DND-41 (cell line): ENCODE measurements at regions not wholly inside any gene's neighbourhood (a gene's known extent, or its start where the extent isn't known, plus 50 kb on each side); places are given as distances from the start of the nearest gene placed in this dataset.

Experiments used
- ATAC-seq: fragments of 200-7000 bp; cut with Tn5 transposase; 3 replicates; pipeline ENCODE4 v1.9.1; 2021; ENCODE audit warnings: low read depth; ENCODE audit not compliant: insufficient read depth
- DNase-seq: peaks from one replicate; pipeline ENCODE4 v3.0.0-alpha.2; 2020
- H2AFZ ChIP-seq: 2 replicates; pipeline ENCODE4 v1.6.0; 2012; ENCODE audit warnings: low read depth, low read length
- H3K27ac ChIP-seq: 2 replicates; pipeline ENCODE4 v1.5.1; 2012; ENCODE audit warnings: low read length, inconsistent platforms
- H3K27me3 ChIP-seq: fragments of 200-600 bp; sonication (generic); 2 replicates; pipeline ENCODE4 v1.6.0; 2012; ENCODE audit warnings: low read length, mild to moderate bottlenecking, inconsistent platforms; ENCODE audit not compliant: insufficient read depth, poor library complexity
- H3K36me3 ChIP-seq: 2 replicates; pipeline ENCODE4 v1.5.1; 2012; ENCODE audit warnings: low read length, inconsistent platforms; ENCODE audit not compliant: insufficient read depth
- H3K4me1 ChIP-seq: 2 replicates; pipeline ENCODE4 v1.5.1; 2012; ENCODE audit warnings: mild to moderate bottlenecking, low read length; ENCODE audit not compliant: insufficient read depth
- H3K4me2 ChIP-seq: 2 replicates; pipeline ENCODE4 v1.6.0; 2012; ENCODE audit warnings: mild to moderate bottlenecking, moderate library complexity, low read length, inconsistent platforms; ENCODE audit not compliant: insufficient read depth
- H3K4me3 ChIP-seq, 2 experiments: fragments of 200-600 bp in 1 of 2; shearing (Covaris generic) in 1 of 2; 2 replicates each; pipeline ENCODE4 v1.5.1; 2012 to 2016; ENCODE audit warnings: inconsistent platforms in 2 of 2, low read length in 2 of 2, mild to moderate bottlenecking in 2 of 2, low read depth in 1 of 2, moderate library complexity in 1 of 2
- H3K79me2 ChIP-seq: 2 replicates; pipeline ENCODE4 v1.6.0; 2012; ENCODE audit warnings: low read length, inconsistent platforms; ENCODE audit not compliant: insufficient read depth
- H3K9ac ChIP-seq: 2 replicates; pipeline ENCODE4 v1.6.0; 2012; ENCODE audit warnings: low read depth, mild to moderate bottlenecking, inconsistent platforms, low read length, moderate library complexity
- H3K9me3 ChIP-seq: 2 replicates; pipeline ENCODE4 v1.5.1; 2012; ENCODE audit warnings: low read length, moderate library complexity, mild to moderate bottlenecking, inconsistent platforms; ENCODE audit not compliant: insufficient read depth, severe bottlenecking
- H4K20me1 ChIP-seq: 2 replicates; pipeline ENCODE4 v1.6.0; 2012; ENCODE audit warnings: low read length; ENCODE audit not compliant: insufficient read depth
- CTCF ChIP-seq: IDR thresholded peaks from 2 replicates; pipeline ENCODE4 v1.5.1; 2012; ENCODE audit warnings: borderline replicate concordance, low read length, moderate library complexity, mild to moderate bottlenecking; ENCODE audit not compliant: poor library complexity, severe bottlenecking; ENCODE audit errors: extremely low read depth
- EZH2 ChIP-seq: IDR thresholded peaks from 3 replicates; pipeline ENCODE4 v1.6.1; 2012; ENCODE audit warnings: borderline replicate concordance, low read depth, mild to moderate bottlenecking, moderate library complexity, low read length, inconsistent platforms; ENCODE audit not compliant: severe bottlenecking

GRCh38 chr7:4406288-4407058 is 275.6 kb upstream of the FOXK1 start:
- Histone ChIP-seq H3K4me3 (no peak overlapping the region), H2AFZ (no peak overlapping the region), H3K27ac (no peak overlapping the region), H3K79me2 (no peaks in the 10 kb centered on the region), H4K20me1 (no peaks in the 10 kb centered on the region), H3K9me3 (no peaks in the 10 kb centered on the region), H3K4me1 (no peaks in the 10 kb centered on the region), H3K27me3 (peaks cover 8% of the 10 kb centered on the region), H3K4me2 (no peak overlapping the region), H3K9ac (no peak overlapping the region), H3K36me3 (no peaks in the 10 kb centered on the region)
- ATAC-seq: no peak
- TF ChIP-seq EZH2 (no peak), CTCF (no peak)
- no peak for DNase-seq

- H3K9ac ChIP-seq: no peak overlapping the region
- DNase-seq (no peak), ATAC-seq (no peak)
- peaks cover 8% of the 10 kb centered on the region for H3K27me3 ChIP-seq
- no peak overlapping the region for H3K4me2 ChIP-seq
- H3K27ac ChIP-seq: no peak overlapping the region
- no peak overlapping the region for H2AFZ ChIP-seq
- H3K79me2 ChIP-seq: no peaks in the 10 kb centered on the region
- no peaks in the 10 kb centered on the region for H3K9me3 ChIP-seq
- TF ChIP-seq EZH2: no peak
- TF ChIP-seq CTCF: no peak
- H3K4me1 ChIP-seq: no peaks in the 10 kb centered on the region
- no peaks in the 10 kb centered on the region for H4K20me1 ChIP-seq
- H3K4me3 ChIP-seq: no peak overlapping the region
- H3K36me3 ChIP-seq: no peaks in the 10 kb centered on the region
These were observed 272.1 kb upstream of the FOXK1 start for GRCh38 chr7:4409946-4410345.

- no peak for TF ChIP-seq CTCF
- no peaks in the 10 kb centered on the region for H3K9me3 ChIP-seq
- no peaks in the 10 kb centered on the region for H3K79me2 ChIP-seq
- H4K20me1 ChIP-seq: no peaks in the 10 kb centered on the region
- no peak overlapping the region for H3K4me3 ChIP-seq
- no peaks in the 10 kb centered on the region for H3K27me3 ChIP-seq
- no peak overlapping the region for H3K9ac ChIP-seq
- H3K4me1 ChIP-seq: no peaks in the 10 kb centered on the region
- no peak overlapping the region for H2AFZ ChIP-seq
- no peak overlapping the region for H3K27ac ChIP-seq
- DNase-seq: no peak
- no peak overlapping the region for H3K4me2 ChIP-seq
- no peaks in the 10 kb centered on the region for H3K36me3 ChIP-seq
- no peak for ATAC-seq
These were observed 265.6 kb upstream of the FOXK1 start for GRCh38 chr7:4416396-4417056.
